ENCODE measurements at regions not wholly inside any gene's neighbourhood (a gene's known extent, or its start where the extent isn't known, plus 50 kb on each side); places are given as distances from the start of the nearest gene placed in this dataset.

DNA sequence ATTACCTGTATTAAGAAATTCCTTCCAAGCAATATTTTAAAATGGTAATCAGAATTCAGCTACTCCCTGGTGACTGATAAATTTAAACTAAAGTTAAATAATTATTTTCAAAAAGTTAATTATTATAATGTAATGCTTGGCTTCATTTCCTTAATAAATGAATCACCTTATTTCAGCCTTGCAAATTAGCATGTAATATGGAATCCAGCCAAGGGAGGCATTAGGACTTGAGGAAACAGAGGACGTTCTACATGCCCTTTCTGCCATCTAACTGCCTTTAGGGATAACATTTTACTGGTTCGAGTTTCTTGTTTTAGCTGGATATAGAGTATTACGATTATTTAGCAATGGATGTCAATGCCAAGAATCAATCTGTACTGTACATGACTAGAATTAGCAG lies 636.3 kb downstream of the TSN start:
- Histone ChIP-seq H3K4me1 (ENCODE audit: control insufficient read depth in 1 of 2, insufficient read depth in 2 of 2, low read length in 2 of 2) (no peaks in the 10 kb centered on the region), H3K9me3 (replicated peaks in 1 of 2; ENCODE audit: control insufficient read depth in 1 of 2, insufficient read depth in 1 of 2, low read length in 2 of 2) (peaks cover 8 to 15% of the 10 kb centered on the region in 2 donors), H3K4me3 (replicated peaks in 1 of 3; ENCODE audit: low read depth in 2 of 3, low read length in 3 of 3) (no peak overlapping the region), H3K4me2 (replicated peaks; ENCODE audit: extremely low read depth, low read length, poor library complexity, severe bottlenecking) (no peak overlapping the region), H2AFZ (ENCODE audit: insufficient read depth, low read depth, low read length, poor library complexity, severe bottlenecking) (no peak overlapping the region), H3K9ac (ENCODE audit: insufficient read depth, low read length, poor library complexity, severe bottlenecking) (no peak overlapping the region), H3K27me3 (ENCODE audit: control insufficient read depth in 2 of 2, insufficient read depth in 2 of 2, low read length in 2 of 2) (no peaks in the 10 kb centered on the region), H3K27ac (ENCODE audit: low read depth in 1 of 2, low read length in 2 of 2) (no peak overlapping the region), H3K36me3 (replicated peaks in 1 of 2; ENCODE audit: control insufficient read depth in 1 of 2, insufficient read depth in 2 of 2, low read length in 2 of 2) (no peaks in the 10 kb centered on the region), H3K79me2 (ENCODE audit: insufficient read depth, low read length) (no peaks in the 10 kb centered on the region), H4K20me1 (ENCODE audit: insufficient read depth, low read length) (no peaks in the 10 kb centered on the region)
- Mint-ChIP-seq H3K27me3 (ENCODE audit: low read depth in 3 of 3) (peaks cover 0 to 3% (median 0%) of the 10 kb centered on the region in 3 donors), H3K4me3 (no peak overlapping the region), H3K9me3 (peaks cover 6 to 20% (median 14%) of the 10 kb centered on the region in 7 donors), H3K4me1 (no peaks in the 10 kb centered on the region), H3K27ac (no peak overlapping the region), H3K36me3 (no peaks in the 10 kb centered on the region)
- WGBS (ENCODE audit: insufficient coverage) = 100% methylated on average over 1 of the region's 3 CpGs
- no peak for DNase-seq
- TF ChIP-seq, protein P1, sequence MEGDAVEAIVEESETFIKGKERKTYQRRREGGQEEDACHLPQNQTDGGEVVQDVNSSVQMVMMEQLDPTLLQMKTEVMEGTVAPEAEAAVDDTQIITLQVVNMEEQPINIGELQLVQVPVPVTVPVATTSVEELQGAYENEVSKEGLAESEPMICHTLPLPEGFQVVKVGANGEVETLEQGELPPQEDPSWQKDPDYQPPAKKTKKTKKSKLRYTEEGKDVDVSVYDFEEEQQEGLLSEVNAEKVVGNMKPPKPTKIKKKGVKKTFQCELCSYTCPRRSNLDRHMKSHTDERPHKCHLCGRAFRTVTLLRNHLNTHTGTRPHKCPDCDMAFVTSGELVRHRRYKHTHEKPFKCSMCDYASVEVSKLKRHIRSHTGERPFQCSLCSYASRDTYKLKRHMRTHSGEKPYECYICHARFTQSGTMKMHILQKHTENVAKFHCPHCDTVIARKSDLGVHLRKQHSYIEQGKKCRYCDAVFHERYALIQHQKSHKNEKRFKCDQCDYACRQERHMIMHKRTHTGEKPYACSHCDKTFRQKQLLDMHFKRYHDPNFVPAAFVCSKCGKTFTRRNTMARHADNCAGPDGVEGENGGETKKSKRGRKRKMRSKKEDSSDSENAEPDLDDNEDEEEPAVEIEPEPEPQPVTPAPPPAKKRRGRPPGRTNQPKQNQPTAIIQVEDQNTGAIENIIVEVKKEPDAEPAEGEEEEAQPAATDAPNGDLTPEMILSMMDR (IDR thresholded peaks at IDR 0.05) = no peak
- intact Hi-C loops (cut with micrococcal nuclease) = no loop called here

DNA sequence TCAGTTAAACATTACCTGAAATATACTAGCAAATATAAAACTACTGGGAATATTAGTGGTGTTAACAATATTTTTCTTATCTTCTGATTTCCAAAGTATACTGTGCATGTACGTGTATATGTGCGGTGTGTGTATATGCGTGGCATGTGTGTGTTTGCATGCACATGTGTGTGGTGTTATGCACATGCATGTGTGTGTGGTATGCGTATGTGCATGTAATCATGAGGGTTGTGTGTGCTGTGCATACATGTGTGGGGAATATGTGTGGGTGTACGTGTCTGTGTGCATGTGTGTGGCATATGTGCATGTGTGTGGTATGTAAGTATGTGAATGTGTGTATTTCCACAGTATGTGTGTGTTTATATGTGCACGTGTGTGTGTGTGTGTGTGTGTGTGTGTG lies 640.2 kb downstream of the TSN start:
- Mint-ChIP-seq H3K9me3 (peaks cover 0 to 17% (median 4%) of the 10 kb centered on the region in 7 donors), H3K27ac (no peak overlapping the region), H3K4me1 (no peaks in the 10 kb centered on the region), H3K4me3 (no peak overlapping the region), H3K36me3 (no peaks in the 10 kb centered on the region), H3K27me3 (ENCODE audit: low read depth in 3 of 3) (peaks cover 0 to 3% (median 0%) of the 10 kb centered on the region in 3 donors)
- Histone ChIP-seq H3K79me2 (ENCODE audit: insufficient read depth, low read length) (no peaks in the 10 kb centered on the region), H3K27ac (ENCODE audit: low read depth in 1 of 2, low read length in 2 of 2) (no peak overlapping the region), H4K20me1 (ENCODE audit: insufficient read depth, low read length) (no peaks in the 10 kb centered on the region), H3K27me3 (ENCODE audit: control insufficient read depth in 2 of 2, insufficient read depth in 2 of 2, low read length in 2 of 2) (no peaks in the 10 kb centered on the region), H3K4me3 (replicated peaks in 1 of 3; ENCODE audit: low read depth in 2 of 3, low read length in 3 of 3) (no peak overlapping the region), H3K9me3 (replicated peaks in 1 of 2; ENCODE audit: control insufficient read depth in 1 of 2, insufficient read depth in 1 of 2, low read length in 2 of 2) (no peaks in the 10 kb centered on the region), H3K4me1 (ENCODE audit: control insufficient read depth in 1 of 2, insufficient read depth in 2 of 2, low read length in 2 of 2) (no peaks in the 10 kb centered on the region), H3K4me2 (replicated peaks; ENCODE audit: extremely low read depth, low read length, poor library complexity, severe bottlenecking) (no peak overlapping the region), H3K36me3 (replicated peaks in 1 of 2; ENCODE audit: control insufficient read depth in 1 of 2, insufficient read depth in 2 of 2, low read length in 2 of 2) (no peaks in the 10 kb centered on the region), H2AFZ (ENCODE audit: insufficient read depth, low read depth, low read length, poor library complexity, severe bottlenecking) (no peak overlapping the region), H3K9ac (ENCODE audit: insufficient read depth, low read length, poor library complexity, severe bottlenecking) (no peak overlapping the region)
- intact Hi-C loops (cut with micrococcal nuclease) = no loop called here
- DNase-seq = no peak
- 88% methylated on average over 6 of the region's 6 CpGs for WGBS (ENCODE audit: insufficient coverage)
- TF ChIP-seq, protein P1 (IDR thresholded peaks at IDR 0.05) = no peak
